Endothelial cell of umbilical vein (primary cell): ENCODE measurements at regions not wholly inside any gene's neighbourhood (a gene's known extent, or its start where the extent isn't known, plus 50 kb on each side); places are given as distances from the start of the nearest gene placed in this dataset.

ENCODE experiments used
- CTCF ChIP-seq, 2 donors: IDR thresholded peaks; 1 replicate in 1 of 2; 2 replicates in 1 of 2; pipeline ENCODE4 v1.5.1; 2011; ENCODE audit warnings: low read length in 2 of 2, mild to moderate bottlenecking in 2 of 2, moderate library complexity in 2 of 2, control low read depth in 1 of 2, inconsistent platforms in 1 of 2, low read depth in 1 of 2; ENCODE audit not compliant: insufficient read depth in 1 of 2; ENCODE audit errors: extremely low read depth in 1 of 2
- EZH2 ChIP-seq: IDR thresholded peaks from 2 replicates; pipeline ENCODE4 v1.6.1; 2012; ENCODE audit warnings: borderline replicate concordance, low read depth, mild to moderate bottlenecking, moderate library complexity, low read length, inconsistent platforms; ENCODE audit not compliant: severe bottlenecking
- GATA2 ChIP-seq: IDR thresholded peaks from 2 replicates; pipeline ENCODE4 v1.7.0; 2011; ENCODE audit warnings: low read depth, mild to moderate bottlenecking, moderate library complexity, mixed read lengths, low read length; ENCODE audit not compliant: insufficient read length, insufficient read depth
- JUN ChIP-seq: IDR thresholded peaks from 2 replicates; pipeline ENCODE4 v1.6.1; 2011; ENCODE audit warnings: borderline replicate concordance, low read depth; ENCODE audit not compliant: insufficient read length, insufficient read depth
- POLR2A ChIP-seq: IDR thresholded peaks from 2 replicates; pipeline ENCODE4 v1.6.1; 2012; ENCODE audit warnings: low read depth, mild to moderate bottlenecking, control low read depth, low read length
- POLR2AphosphoS5 ChIP-seq: IDR thresholded peaks from 2 replicates; pipeline ENCODE4 v1.6.1; 2012; ENCODE audit warnings: low read depth, mild to moderate bottlenecking, control low read depth, low read length, moderate library complexity; ENCODE audit not compliant: insufficient read depth
- TF ChIP-seq, protein P1 (sequence below): IDR thresholded peaks from 2 replicates; pipeline ENCODE4 v1.6.1; 2011; ENCODE audit not compliant: insufficient read depth, insufficient read length

GRCh38 chr10:43980313-43980712 lies 331.6 kb upstream of the ZNF32 start:
- no peak for TF ChIP-seq CTCF (IDR thresholded peaks at IDR 0.05; ENCODE audit: extremely low read depth in 1 of 2, insufficient read depth in 1 of 2, low read depth in 1 of 2, low read length in 2 of 2)
- TF ChIP-seq POLR2A, result no peak
- TF ChIP-seq POLR2AphosphoS5, result no peak
- TF ChIP-seq, protein P1, sequence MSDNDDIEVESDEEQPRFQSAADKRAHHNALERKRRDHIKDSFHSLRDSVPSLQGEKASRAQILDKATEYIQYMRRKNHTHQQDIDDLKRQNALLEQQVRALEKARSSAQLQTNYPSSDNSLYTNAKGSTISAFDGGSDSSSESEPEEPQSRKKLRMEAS, result no peak
- no peak for TF ChIP-seq EZH2
- no peak for TF ChIP-seq GATA2
- TF ChIP-seq JUN, result no peak
